GM06990 (cell line): ENCODE measurements at regions not wholly inside any gene's neighbourhood (a gene's known extent, or its start where the extent isn't known, plus 50 kb on each side); places are given as distances from the start of the nearest gene placed in this dataset.

Source experiments
- DNase-seq: peaks from one replicate; pipeline ENCODE4 v3.0.0-alpha.2; 2011; ENCODE audit not compliant: insufficient read length; ENCODE audit errors: extremely low read depth
- H3K27me3 ChIP-seq: replicated peaks from 2 replicates; pipeline ENCODE4 v1.6.0; 2011; ENCODE audit warnings: low read length; ENCODE audit not compliant: control insufficient read depth, insufficient read depth
- H3K36me3 ChIP-seq: 2 replicates; pipeline ENCODE4 v1.5.1; 2011; ENCODE audit warnings: low read length; ENCODE audit not compliant: control insufficient read depth, insufficient read depth
- H3K4me3 ChIP-seq: replicated peaks from 2 replicates; pipeline ENCODE4 v1.5.1; 2011; ENCODE audit warnings: low read depth, mild to moderate bottlenecking, control low read depth, low read length
- TF ChIP-seq, protein P1 (sequence below): IDR thresholded peaks from 2 replicates; pipeline ENCODE4 v1.5.1; 2011; ENCODE audit warnings: low read length, control low read depth, mild to moderate bottlenecking, inconsistent platforms; ENCODE audit not compliant: insufficient read depth, poor library complexity, severe bottlenecking

DNA sequence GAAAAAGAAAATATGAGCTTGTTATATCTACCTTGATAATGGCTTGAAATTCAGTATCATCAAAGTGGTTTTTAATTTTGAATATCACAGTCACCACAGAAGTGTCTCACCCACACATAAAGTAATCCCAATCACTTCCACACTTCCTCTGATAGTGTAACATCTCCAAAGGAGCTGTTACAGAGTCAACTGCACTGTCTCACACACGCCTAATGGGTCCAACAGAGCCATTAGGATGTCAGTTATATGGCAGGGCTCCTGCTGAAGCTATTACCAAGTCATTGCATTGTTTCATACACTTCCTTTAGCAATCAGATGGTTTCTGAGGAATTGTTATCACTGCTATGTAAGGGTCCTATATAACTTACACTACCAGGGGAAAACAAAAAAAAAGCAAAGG, 432.1 kb upstream of the TEX13C start:
- TF ChIP-seq, protein P1, sequence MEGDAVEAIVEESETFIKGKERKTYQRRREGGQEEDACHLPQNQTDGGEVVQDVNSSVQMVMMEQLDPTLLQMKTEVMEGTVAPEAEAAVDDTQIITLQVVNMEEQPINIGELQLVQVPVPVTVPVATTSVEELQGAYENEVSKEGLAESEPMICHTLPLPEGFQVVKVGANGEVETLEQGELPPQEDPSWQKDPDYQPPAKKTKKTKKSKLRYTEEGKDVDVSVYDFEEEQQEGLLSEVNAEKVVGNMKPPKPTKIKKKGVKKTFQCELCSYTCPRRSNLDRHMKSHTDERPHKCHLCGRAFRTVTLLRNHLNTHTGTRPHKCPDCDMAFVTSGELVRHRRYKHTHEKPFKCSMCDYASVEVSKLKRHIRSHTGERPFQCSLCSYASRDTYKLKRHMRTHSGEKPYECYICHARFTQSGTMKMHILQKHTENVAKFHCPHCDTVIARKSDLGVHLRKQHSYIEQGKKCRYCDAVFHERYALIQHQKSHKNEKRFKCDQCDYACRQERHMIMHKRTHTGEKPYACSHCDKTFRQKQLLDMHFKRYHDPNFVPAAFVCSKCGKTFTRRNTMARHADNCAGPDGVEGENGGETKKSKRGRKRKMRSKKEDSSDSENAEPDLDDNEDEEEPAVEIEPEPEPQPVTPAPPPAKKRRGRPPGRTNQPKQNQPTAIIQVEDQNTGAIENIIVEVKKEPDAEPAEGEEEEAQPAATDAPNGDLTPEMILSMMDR = no peak
- Histone ChIP-seq H3K27me3 (no peaks in the 10 kb centered on the region), H3K36me3 (no peaks in the 10 kb centered on the region), H3K4me3 (no peak overlapping the region)
- no peak for DNase-seq

DNA sequence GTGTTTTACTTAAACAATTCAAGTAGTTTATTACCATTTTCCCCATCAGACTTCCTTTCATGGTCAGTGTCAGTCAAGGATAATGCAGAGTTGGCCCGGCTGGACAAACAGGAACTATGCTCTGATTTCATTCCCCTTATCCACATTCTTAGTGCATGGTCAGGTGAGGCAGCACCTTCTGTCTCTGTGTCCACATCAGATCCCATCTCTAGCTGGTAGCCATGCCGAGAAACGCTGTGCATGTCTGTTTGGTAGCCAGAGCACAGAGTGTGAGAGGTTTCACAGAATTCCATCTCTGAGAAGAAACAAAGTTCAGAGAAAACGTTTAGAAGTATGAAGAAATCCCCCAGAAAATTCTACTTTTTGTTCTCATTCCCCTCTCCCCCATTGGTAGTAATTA, 423.7 kb upstream of the TEX13C start:
- H3K4me3 ChIP-seq = no peak overlapping the region
- DNase-seq = no peak
- TF ChIP-seq, protein P1 = no peak
- H3K36me3 ChIP-seq = no peaks in the 10 kb centered on the region
- no peaks in the 10 kb centered on the region for H3K27me3 ChIP-seq

DNA sequence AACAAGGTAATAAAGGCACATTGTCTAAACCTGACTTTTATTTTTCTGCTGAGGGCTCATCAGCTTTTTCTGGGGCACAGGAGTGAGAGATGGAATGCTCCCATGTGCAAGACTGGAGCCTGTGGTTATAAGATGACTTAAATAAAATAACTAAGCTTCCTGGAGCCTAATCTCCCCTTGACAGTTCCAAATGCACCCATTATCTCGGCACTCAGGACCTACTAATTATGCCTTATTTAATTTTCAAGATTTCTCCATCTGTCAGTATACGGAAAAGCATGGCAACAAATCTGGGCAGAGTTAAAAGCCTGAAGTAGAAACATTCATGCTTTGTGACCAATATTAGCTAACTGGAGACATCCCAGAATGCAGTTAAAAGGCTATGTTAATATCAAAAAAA, 416.7 kb upstream of the TEX13C start:
- TF ChIP-seq, protein P1 = no peak
- no peaks in the 10 kb centered on the region for H3K27me3 ChIP-seq
- DNase-seq = no peak
- no peaks in the 10 kb centered on the region for H3K36me3 ChIP-seq
- H3K4me3 ChIP-seq = no peak overlapping the region

DNA sequence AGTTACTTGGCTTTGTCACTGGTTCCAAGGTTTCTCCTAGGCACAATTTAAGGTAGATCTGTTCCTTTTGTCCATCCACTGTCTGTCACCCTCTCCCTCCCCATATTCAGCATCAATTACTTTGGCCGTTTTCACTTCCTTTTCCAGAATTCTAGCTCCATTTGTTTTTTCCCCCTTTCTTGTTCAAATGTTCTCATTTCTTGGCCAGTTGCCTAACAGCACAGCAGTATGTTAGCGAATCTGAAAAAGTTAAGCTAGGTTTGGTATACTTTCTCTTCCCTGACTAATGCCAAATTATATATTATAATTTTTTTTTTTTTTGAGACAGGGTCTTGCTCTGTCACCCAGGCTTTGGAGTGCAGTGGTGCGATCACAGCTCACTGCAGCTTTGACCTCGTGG, 409.1 kb upstream of the TEX13C start:
- TF ChIP-seq, protein P1 = no peak
- no peak for DNase-seq
- H3K27me3 ChIP-seq = no peaks in the 10 kb centered on the region
- no peaks in the 10 kb centered on the region for H3K36me3 ChIP-seq
- no peak overlapping the region for H3K4me3 ChIP-seq

DNA sequence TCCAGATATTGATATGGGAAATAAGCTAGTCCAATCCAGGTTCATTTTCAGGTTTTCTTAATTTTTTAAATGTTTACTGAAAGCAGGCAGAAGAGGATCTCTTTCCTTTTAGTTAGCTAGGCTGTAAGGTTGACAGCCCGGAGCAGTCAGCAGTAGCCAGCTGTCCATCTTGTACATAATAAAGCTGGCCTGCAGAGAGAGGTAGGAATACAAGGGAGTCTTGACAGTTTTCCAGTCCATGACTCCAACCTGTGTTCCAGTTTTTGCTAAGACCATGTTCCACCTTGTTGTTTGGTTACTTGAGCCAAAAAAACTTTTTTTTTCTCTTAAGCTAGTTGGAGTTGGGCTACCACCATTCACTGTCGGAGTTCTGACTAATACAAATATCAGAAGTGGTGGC, 402.7 kb upstream of the TEX13C start:
- Histone ChIP-seq H3K36me3 (no peaks in the 10 kb centered on the region), H3K4me3 (no peak overlapping the region), H3K27me3 (no peaks in the 10 kb centered on the region)
- DNase-seq = no peak
- TF ChIP-seq, protein P1 = no peak

DNA sequence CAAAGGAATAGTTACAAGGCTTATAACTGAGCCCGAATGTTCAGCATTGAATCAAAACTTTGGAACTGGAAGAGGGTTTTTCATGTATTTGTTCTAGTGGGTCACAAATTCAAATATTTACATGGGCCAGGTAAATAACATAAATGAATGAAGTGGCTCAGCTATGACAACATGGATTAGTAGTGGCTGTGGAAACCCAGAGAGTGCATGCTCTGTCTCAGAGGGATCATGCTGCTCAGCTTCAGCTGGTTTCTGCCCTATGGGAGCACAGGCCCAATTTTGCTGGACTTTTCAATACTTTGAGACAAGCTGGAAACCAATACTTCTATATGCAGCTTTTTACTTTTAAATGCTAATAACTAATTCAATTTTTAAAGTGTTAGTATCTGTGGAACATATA, 394.0 kb upstream of the TEX13C start:
- Histone ChIP-seq H3K4me3 (no peak overlapping the region), H3K36me3 (no peaks in the 10 kb centered on the region), H3K27me3 (no peaks in the 10 kb centered on the region)
- no peak for DNase-seq
- TF ChIP-seq, protein P1 = no peak
